Mucosa of gallbladder (tissue), 1 donor: ENCODE measurements at regions not wholly inside any gene's neighbourhood (a gene's known extent, or its start where the extent isn't known, plus 50 kb on each side); places are given as distances from the start of the nearest gene placed in this dataset.

Experiments used
- DNase-seq: peaks from one replicate; pipeline ENCODE4 v3.0.0-alpha.2; 2020; ENCODE audit warnings: low spot score
- donor health status: DM: no; HTN: no; CAD: no.

DNA sequence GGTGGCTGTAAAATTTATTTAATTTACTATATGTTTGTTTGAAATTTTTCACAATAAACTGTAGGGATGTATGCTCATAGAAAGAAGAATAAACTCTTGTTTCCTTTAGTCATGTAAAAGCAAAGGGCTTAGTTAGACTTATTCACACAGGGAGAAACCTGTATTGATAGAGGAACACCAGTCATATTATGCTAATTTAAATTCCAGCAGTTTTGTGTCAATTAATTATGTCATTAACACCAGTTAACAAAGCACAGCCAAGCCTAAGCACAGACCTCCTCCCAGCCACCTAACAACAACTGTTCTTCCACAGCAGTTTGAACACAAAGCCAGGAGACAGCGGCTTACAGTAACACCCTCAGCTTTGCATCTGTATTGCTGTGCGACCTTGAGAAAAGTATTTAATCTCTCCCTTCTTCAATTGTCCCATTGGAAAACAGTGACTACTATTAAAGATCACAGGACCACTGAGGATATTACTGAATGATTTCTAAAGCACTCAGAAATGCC is 260.8 kb upstream of the RRP15 start:
- DNase-seq, result no peak

DNA sequence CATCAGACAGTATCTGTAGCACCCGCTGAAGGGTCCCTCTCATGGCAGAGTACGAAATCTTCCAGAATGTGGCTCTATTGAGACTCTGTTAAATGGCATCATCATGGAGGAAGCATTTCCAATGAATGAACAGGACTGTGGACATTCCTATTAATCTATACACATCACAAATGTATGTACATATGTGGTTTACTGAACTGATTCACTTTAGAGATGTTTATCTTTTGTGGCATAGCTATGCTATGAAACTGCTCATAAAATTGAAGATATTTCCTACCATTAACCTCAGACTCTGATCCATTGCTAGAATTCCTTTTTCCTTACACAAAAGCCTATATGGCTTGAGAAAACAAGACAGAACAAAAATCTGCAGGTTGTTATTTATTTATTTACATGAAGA is 259.6 kb upstream of the RRP15 start:
- no peak for DNase-seq

DNA sequence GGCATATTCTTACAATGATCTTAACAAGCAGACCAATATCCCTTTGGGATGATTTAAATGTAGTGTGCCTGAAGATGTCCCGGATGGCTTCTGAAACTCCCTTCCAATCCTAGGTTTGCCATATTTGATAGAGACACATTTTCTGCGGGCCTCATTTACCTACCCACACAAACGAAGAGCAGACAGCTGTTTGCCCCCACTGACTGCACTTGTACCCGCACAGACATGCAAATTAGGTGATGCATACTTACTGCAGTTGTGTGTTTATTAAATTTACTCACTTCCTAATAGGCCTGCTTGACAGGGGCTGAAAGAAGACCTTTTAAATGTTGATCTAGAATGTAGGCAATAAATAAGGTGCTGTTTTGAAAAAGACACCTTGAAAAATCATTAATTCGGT is 257.9 kb upstream of the RRP15 start:
- no peak for DNase-seq

DNA sequence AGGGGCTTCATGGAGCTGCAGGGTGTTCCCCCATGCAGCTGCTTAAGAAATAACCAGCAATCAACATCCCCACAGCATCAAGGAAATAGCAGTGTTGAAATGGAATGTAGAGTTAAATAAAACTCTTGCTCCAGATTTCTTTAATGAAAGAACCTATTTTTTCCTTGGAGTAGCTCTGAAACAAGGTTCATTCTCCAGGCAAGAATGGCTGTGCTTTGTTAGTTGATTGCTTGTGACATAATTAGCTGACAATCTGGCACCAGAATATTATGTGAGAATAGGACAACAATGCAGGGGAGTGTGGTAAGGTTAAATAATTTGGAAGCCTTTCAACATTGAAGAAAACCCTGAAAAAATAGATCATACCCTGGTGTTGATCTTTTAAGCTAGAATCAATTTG is 254.2 kb upstream of the RRP15 start:
- no peak for DNase-seq

DNA sequence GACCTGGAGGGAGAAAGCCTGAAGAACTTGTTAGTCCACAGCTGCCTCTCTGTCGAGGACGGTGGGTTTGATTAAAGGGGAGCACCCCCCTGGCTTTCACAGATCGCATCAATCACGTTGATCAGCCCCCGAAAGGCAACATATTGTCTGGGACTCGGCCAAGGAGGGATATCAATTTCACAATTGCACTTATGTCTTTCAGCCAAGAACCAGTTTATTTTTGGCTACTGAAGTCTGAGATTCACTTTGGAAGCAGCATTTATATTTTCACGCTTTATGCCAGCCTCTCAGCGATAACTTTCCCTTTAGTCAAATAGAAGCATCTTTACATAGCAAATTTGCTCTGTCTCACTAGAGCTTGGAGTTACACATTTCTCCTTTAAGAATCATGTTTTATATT is 253.2 kb upstream of the RRP15 start:
- no peak for DNase-seq

DNA sequence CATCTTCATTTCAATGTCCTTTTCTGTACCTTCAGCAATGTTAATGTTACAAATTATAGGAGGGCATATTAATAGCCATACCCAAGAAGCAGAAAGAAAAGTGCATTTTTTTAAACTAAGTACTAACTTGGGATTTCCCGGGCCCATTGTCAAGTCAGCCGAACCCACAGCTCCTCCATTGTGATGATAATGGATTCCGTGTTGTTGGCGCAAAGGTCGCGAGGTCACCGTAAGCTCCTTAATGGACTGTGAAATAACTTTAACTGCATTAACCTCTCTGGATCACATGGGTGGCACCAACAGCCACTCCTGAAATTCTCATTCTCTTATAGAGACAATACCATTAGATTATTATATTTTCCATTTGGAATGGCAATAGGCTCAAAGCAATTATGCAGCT is 250.6 kb upstream of the RRP15 start:
- no peak for DNase-seq

DNA sequence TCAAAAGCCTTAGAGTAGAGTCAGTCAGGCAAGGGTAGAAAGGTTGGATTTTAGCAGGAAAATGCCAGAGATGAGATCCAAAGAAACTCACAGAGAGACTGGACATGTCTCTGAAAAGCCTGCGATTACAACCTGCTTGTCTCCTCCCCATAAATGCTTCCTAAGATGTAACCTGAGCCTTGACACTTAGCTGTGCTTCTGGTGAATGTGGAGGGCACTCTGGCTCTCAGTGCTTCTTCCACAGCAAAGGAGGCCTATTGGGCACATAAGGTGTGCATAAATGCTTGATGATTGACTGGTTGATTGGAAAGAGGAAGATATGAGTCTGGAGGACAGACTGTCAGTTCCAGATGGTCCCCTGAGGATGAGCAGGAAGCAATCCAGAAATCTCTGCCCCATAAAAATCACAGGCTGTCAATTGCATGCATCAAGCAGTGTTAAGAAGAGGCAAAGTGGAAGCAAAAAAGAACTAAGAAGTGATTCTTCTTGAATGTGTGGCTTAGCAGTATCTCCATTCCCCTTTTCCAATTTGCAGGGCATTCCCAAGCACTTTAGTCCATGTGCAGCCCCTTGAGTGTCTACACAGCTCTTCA is 236.2 kb upstream of the RRP15 start:
- no peak for DNase-seq

DNA sequence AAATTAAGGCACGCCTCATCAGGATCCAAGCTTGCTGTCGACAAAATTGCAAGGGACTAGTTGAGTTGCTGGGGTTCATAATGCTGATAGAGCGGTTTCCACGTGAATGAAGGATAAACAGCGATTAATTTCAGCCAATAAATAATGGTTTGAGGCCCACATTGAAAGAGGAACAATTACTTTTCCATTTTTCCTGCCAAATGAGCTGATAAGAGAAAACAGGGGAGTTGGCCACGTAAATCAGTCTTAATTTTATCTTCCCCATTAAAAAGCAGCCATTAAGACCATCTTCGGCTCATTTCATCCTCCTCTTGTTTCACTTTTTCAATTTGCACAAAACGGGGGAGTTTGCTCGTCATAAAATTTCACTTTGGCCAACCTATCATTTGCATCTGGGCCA is 235.5 kb upstream of the RRP15 start:
- DNase-seq, result no peak

DNA sequence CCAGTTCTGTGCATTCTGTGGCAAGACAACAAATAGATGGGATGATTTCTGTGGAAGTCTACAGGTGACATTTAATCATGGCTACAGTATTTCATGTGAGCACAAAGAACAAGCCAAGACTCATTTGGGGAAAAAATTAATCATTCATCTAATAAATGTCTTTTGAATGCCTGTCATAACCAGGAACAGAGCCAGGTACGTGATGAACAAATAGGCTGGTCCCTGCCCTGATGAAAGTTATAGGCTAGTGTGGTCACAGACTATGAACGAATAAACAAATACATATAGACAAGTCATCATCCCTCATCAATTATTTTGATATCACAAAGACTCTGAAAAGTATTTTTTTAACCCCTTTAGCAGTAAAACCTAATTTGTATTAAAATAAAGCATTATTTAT is 226.4 kb upstream of the RRP15 start:
- no peak for DNase-seq

DNA sequence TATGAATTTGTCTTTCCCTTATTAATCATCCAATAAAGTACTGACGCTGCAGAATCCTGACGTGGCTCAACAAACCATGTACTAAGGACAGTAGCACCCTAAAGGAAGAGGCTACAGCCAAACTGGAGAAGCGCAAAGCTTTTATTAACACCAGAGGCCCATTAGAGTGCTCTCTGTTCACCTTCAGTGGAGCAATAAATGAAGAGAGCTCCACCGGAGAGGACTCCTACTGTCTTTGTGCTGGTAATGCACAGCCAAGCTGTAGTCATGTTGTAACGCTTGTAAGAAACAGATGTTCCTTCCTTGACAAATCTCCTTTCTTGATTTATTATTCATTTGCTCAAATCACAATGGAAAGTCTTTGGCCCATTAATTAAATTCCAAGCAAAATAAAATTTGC is 220.7 kb upstream of the RRP15 start:
- DNase-seq, result no peak

DNA sequence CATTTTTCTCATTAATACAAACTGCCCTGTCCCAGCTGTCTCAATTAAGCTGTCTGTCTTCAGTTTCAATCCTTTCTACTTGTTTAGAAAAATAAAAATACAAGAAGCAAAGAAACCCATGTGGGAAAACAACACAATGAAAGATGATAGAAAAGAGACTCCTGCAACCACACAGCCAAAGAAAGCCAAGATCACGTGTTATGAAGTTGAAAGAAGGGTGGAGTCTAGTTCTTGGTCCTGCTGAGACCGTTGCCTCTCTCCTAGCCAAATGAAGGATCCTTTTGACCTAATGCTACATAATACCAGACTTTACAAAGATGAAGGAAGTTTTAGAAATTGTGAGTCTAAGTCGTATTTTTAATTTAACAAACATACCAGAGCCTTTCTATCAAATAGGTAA is 218.8 kb upstream of the RRP15 start:
- no peak for DNase-seq

DNA sequence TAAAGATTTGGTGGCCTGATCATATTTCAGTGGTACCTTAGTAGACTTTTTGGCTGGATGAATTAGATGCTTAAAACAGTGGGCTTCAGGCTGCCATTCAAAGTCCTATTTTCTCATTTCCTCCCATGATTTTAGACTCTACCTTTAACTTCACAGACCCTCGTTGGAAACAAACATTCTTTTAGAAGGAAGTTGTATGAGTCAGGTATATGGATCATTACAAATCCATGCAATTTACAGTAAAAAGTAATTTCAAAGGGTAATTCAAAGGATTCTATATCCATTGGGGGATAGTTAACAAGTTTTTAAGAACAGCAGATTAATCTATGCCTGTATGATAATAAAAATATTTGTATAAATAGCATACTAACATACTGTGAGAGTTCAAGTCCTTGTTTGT is 216.9 kb upstream of the RRP15 start:
- DNase-seq, result no peak

DNA sequence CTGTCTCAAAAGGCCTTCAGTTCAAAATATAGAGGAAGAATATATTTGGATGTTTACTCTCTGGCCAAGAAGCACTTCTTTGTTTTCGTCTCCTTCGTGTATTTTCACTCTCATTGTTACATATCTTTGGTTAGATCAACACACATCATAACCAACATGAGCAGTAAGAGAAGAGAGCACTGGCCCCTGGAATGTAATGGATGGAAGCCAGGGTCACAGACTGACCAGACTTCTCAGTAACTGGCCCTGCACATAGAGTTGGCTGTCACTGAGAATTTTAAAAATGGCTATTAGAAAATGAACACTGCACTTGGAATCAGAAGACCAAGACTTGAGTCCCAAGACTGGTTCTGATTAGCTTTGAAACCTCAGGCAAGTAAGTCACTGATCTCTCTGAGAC is 215.9 kb upstream of the RRP15 start:
- DNase-seq, result no peak

DNA sequence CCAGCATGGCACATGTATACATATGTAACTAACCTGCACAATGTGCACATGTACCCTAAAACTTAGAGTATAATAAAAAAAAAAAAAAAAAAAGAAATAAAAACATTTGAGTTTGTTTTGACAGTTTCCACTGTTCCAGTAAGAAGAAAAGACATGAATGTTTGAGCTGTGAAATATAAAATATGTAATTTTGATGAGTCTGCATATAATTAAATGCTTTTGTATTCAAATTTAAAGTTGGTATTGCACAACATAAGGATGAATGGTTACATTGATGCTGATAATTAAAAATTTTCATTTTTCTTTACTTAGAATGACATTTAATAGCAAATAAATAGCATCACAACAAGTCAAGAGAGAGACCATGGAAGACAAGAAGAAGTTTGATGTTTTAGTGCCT is 212.0 kb upstream of the RRP15 start:
- no peak for DNase-seq

DNA sequence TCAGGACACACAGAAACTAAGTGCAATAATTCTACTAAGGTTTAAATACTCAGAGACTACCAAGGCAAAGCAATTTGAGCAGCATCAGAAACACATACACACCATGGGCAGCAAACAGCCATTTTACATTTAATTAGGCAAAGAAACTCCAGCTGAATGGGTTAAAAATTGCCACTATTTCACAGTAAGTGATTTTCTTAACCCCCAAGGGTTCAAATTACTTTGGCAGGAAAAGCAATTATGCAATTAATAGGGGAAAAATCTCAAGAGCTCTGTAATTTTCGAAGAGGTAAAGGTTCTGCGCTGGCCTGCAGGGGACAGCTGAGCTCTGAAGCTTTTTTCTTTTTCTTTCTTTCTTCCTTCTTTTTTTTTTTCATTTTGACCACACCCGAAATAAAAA is 206.2 kb upstream of the RRP15 start:
- no peak for DNase-seq

DNA sequence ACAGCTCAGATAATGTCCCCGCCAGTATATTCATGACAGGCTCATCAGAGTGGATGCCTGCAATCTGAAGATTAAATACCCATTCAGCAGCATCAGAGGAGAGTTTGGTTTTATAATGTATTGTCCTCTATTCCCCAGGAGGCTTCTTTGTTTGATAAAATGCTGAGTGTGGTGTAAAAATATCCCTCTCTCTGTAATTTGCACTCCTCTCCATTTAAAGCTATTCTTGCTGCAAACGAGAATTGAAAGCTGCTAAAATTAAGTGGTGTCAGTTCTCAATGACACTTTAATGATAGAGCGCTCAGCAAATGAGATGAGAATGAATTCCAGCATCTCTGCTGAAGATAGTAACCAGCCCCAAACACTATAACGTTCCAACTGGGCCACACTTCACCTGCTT is 205.7 kb upstream of the RRP15 start:
- DNase-seq, result no peak

DNA sequence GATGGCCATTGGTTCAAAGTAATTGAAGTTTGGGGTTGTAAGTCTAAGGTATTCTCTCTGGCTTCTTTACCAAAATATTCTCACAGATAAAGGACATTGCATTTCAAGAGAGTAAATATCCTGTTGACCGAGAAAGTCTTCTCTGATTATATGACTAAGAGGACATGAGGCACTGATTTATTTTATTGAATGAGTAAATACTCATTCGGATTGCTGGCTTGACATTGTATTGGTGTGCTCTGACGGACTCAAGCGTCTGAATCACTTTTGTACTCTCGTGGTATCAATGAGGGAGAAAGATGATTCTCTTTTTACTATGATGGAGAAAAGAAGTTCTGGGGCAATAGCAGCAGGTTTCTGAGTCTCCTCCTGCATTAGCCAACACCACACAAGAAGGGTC is 205.3 kb upstream of the RRP15 start:
- DNase-seq, result no peak

DNA sequence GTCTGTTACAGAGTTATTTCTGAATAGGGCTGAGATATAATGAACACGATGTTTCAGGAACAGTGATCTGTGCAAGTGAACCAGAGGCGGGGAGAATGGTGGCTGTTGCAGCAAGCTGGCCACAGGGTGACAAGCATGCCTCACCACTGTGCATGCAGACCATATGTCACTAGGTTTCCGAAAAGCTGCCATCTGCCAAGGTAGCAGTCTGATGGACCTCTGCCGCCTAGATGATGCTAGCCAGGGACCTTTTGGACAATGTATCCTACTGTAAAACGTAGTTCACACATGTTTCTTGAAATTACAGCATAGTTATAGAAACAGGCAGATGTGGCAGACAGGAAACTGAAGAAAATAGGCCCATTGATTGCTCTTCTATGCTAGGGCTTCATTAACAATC is 204.2 kb upstream of the RRP15 start:
- no peak for DNase-seq

DNA sequence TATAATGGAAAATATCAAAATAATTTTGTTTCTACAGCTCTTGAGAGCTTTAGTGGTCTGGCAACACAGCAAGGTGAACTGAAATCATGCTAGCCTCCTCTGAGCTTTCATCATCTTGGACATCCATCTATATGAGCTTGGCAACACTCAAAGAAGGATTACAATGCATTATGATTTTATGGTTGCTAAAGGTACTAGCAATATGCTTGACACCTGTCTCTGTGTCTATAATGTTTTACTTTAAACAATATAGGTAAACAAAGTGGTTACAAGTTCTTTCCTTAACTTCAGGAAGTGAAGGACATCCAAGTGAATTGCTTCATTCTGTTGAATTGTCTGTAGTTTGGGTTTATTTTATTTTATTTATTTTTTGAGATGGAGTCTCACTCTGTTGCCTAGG is 203.7 kb upstream of the RRP15 start:
- no peak for DNase-seq

DNA sequence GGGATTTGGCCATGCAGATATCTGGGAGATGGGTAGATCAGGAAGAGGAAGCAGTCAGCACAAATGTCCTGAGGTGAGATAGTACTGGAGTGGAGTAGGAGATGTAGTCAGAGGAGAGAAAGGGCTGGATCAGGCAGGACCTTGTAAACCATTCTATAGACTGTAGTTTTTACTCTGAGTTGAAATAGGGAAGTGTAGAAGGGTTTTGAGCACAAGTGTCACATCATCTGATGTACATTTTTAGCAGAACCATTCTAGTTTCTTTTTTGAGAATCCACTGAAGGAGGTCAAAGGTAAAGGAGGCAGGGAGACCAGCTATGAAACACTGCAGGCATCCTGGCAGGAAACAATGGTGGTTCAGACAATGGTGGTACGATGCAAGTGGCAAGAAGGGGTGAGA is 194.6 kb upstream of the RRP15 start:
- no peak for DNase-seq

DNA sequence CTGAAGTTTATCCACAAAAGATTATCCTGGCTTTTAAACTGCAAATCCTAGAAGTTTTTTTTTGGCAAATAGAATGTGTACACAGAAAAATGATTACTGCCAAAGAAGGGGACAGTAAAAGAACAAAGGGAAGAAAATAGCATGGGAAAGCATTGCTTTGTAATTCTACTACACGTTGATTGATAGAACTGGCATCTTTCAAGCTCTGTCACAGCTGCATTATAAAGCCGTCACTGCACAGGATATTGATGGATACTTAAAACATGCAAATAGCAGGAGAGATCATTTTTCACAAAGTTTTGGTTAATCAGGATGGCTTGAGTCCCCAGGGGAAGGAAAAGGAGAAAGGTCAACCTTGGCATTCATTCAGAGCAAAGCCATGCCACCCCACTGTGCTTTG is 183.7 kb upstream of the RRP15 start:
- DNase-seq, result no peak

DNA sequence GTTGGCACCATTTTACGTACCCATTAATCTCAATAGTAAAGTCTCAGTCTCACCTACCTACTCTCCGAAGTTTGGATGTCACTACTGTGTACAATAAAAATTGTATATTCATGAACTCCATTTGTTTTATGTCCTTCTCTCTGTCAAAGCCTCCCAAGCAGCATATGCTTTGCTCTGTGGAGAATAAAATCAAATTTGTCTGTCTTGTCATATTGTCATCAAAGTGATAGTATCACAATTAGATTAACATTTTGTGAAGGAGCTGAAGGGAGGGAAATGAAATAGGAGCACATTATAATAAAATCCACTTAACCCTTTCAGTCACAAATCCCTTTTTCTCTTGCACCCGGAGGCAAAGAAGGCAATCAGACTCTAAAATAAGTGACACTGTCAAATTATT is 177.1 kb upstream of the RRP15 start:
- DNase-seq, result no peak

DNA sequence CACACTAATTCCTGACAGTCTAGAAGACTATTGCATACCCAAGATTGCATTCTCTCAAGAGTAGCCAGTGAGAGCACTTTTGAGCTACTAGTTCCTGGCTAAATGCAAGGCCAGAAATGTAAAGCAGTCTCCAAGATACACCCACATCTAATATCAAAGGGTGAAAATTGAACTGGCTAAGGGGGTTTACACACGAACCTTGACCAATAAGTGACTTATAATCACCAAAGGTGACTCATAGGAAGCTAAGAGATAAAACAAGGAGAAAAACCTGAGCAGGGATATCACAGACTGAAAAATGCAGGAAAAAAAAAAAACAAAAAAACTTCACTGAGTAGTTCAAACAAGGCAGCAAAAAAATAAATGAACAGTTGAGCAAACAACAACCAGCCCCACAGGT is 172.2 kb upstream of the RRP15 start:
- DNase-seq, result no peak

DNA sequence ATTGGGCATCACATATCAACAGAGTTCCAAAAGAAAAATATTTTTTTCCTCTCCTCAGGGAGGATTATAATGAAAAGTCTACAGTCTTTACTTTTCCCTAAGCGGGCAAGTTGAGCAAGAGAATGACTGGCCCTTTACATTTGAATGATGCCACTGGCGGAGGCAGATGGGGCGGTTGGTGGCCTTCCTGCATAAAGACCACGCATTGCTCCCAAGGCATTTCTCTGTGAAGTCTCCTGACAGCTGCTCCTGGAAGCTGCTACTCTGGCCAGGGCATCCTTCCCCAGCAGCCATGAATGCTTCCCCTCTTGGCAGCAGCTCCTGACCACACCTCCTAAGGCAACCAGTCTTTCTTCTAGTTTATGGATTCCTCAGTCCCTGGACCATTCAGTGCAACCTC is 161.1 kb upstream of the RRP15 start:
- DNase-seq, result no peak

DNA sequence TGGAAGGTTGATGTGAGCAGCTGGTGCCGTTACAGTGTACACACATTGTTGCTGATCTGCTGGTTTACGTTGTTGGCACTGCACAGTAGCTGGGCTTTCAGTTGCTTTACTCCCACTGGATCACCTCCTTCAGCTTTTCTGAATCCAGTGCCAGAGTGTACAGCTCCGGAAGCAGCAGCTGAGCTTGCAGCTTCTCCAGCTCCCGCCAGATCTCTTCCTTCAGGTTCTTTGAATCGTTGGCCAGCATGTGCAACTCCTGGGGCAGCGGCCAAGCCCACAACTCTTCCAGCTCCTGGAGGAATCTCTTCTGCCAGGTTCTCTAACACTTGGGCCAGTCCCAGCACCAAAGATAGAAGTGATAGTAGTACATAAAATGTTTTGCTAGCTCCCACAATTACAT is 149.7 kb upstream of the RRP15 start:
- DNase-seq, result no peak
